ENCODE measurements at regions not wholly inside any gene's neighbourhood (a gene's known extent, or its start where the extent isn't known, plus 50 kb on each side); places are given as distances from the start of the nearest gene placed in this dataset.
"Not testable (repeated sequence)": the region's sequence is repeated elsewhere in the genome, so short reads cannot be mapped to it uniquely, and the experiment has no call there.

DNA sequence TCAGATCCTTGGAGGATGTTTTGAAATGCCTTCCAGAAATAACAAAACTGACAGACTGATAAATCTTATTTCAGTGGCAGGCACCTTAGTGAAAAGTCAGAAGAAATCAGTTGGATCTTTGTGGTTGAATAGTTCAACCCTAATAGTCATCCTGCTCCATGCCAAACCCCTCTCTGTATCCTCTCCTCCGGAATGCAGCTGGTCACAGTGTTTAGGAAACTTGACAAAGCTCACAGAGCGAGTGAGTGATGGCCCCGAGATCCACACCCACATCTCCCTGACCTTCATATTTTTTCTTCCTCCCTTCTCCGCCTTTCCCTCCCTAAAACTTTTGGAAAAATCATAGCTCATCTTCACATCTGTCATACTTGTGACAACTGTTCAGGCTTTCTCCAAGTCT lies 464.8 kb upstream of the CDH4 start:
- DNase-seq: no peak

DNA sequence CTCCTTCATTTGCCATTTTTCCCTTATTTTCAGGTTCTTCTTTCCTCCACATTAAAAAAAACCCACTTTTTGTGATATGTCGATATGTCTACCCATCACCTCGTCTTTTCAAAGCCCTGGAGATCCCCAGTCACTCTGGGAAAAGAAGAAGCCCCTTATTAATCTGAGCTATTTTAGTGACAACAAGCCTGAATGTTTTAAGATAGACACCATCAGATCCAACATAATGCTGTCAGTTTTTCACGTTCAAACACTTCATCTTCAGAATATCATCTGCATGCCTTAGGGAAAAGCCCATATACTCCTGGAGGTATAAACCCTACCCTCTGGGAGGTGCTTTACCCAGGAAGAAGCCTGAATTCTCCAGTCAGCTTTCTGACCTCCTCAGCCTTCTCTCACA lies 464.0 kb upstream of the CDH4 start:
- no peak for DNase-seq

DNA sequence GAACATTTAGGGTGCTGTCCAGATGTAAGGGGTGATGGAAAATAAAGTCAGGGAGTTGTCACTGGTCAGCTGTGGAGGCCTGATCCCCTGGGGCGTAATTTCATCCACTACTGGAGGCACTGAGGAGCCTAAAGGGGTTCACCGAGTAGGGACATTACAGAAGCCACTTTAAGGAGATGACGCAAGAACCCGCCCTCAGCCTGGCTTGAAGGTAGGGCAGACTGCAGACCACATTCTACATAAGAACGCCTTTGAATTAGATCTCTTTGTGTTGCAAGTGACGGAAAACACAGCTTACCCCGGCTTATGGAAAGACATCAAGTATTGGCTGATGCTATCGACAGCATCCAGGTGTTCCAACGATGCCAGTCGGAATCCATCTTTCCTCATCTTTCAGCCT lies 462.7 kb upstream of the CDH4 start:
- no peak for DNase-seq

DNA sequence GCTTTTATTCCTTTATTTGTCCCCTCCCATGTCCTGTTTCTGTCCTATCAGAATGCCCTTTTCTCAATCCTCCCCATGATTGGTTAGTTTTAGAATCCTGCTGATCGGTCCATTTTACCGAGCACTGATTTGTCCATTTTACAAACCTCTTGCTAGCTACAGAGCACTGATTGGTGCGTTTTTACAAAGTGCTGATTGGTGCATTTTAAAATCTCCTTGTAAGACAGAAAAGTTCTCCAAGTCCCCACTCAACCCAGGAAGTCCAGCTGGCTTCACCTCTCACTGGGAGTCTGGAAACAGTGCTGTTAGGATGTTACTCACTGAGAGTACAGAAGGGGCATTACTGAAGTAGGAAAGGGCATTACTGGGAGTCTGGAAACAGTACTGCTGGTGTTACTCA lies 461.7 kb upstream of the CDH4 start:
- not testable (repeated sequence) for DNase-seq

DNA sequence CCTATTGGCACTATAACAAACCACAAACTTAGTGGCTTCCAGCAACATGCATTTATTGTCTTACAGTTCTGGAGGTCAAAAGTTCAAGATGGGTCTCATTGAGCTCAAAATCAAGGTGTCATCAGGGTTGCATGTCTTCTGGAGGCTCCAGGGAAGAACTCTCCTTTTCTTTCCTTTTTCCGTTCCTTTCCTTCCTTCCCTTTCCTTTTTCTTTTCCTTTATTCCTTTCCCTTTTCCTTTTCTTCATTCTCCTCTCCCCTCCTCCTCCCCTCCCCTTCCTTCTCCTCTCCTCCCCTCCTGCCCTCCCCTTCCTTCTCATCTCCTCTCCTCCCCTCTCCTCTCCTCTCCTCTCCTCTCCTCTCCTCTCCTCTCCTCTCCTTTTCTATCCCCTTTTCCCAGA lies 460.2 kb upstream of the CDH4 start:
- DNase-seq: no peak

DNA sequence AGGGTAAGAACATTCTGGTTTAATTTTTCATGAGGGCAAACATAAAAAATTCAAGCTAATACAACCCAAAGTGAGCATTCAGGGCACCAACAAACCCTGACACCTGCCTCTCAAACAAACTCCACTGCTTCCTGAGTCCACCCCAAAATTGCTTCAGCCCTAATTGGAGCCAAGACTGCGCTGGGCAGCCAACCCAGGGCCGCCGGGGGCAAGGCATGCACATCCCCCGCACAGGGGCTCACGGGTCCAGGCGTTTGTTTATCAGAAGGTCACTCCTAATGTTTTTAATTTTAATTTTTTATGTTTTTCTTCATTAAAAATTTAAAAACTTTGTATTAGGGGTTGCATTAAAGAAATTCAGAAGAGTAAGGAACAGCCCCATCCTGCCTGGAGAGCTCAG lies 459.1 kb upstream of the CDH4 start:
- no peak for DNase-seq

DNA sequence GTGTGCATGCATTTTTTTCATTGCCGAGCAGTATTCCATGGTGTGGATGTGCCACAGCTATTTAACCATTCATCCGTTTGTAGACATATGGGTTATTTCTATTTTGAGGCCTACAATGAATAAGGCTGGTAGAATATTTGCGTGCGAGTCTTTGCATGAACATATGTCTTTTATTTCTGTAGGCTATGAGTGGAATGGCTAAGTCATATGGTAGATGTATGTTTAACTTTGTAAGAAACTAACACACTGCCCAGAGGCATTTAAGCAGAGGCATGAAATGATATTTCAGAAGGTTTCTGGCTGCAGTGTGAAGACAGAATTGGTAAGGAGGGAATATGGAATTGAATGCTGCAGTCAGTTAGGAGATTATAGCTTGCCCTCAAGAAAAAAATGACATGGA lies 457.4 kb upstream of the CDH4 start:
- no peak for DNase-seq

DNA sequence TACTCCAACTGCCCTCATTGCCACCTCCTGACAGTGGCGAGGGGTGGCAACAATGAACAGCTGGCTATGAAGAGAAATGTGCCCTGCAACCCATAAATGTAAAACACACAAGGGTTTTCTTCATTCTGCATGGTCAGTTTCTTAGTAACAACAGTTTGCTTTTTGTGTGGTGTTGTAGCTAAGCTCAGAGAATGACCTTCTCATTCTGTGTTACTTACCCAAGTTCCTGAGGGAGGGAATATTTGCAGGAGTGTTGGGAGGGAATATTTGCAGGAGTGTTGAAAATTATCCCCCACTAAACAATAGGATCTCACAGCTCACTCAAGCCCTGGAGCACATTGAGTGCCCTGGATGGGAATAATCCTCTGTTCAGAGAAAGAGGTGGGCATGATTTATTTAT lies 456.4 kb upstream of the CDH4 start:
- DNase-seq: no peak

DNA sequence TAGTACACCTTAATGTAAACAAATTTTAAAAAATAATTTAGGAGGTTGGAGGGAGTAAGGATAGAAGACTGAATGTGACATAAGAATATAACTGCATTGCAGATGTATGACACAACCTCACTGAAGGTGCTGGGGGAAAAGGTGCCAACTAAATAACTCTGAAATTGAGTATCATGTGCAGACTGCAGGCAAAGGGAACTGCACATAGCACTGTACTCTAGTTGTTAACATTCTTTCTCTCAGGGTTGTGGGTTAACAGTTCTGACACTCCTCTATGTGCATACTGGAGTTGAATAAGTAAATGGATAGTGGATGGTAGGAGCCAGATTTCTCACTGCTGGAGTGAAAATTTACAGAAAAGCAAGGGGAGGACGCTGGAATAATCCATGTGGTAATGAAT lies 451.9 kb upstream of the CDH4 start:
- no peak for DNase-seq

DNA sequence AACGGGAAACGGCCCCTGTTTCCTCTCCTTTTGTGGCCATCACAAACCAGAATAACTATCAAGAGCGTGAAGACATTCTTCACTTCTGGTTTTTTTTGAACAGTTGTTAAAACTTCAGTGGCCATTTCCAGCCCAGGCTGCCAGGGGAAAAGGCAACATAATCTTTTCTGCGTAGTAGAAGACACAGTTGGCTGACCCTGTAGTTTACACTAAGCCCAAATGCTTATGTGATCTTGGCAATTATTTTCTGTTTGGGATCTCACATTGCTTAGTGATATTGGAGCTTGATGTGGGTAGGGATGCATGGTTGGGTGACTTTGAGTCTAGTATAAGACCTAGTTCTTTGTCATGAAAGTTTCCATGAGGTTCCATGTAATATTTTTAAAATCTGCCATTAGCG lies 449.4 kb upstream of the CDH4 start:
- no peak for DNase-seq

DNA sequence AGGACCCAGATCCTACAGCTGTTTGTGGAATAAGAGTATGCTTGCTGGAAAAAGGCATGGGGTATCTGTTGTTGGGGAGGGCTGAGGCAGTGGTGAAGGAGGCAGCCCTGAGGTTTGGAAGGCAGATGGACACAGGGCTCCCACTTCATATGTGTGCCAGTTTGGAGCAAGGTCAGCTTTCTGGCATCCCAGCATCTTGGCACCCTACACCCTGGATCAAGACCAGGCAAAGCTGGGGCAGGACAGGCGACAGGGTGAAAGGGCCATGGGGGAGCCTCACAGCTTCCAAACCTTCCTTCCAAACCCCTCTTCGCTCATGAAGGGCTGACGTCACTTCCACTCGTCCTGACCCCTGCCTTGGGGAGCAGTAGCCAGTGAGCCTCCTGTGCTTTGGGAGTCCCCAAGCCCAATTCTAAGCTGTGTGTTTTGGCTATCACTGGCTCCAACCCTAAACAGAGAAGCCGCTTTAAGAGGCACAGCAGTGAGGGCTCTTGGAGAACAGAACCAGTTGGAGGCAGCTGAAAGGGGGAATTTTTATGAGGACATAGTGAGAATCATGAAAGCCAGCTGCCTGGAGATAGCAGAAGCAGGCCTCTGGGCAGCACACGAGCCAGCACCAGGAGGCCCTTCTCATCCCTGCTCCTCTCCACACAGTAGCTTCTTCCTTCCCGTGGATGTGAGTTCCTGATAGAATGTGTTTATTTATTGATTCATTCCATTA lies 448.6 kb upstream of the CDH4 start:
- DNase-seq: no peak

DNA sequence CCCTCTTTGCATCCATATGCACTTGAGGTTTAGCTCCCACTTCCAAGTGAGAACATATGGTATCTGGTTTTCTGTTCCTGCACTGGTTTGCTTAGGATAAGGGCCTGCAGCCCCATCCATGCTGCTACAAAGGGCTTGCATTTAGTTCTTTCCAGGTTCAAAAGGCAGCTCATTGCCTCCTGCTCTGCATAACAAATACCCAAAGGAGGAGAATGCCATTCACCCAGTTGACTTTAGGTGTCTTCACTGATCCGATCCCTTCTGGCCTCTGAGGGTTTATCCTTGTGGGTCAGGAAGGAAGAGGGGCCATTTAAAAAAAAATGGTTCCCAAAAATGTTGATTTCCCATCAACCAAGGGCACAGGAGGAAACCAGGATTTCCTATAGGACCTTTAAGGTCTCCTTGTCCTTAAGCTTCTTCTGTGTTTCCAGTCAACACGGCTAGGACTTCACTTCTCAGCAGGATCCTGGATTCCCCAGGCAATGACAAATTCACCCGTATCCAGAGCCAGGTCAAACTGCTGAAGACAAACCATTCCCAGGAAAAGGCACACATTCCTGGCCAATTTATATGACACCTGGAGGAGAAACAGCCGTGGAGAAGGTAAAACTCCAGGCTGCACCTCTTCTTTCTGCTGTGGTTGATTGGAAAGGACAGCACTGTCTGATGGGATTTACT lies 447.7 kb upstream of the CDH4 start:
- no peak for DNase-seq

DNA sequence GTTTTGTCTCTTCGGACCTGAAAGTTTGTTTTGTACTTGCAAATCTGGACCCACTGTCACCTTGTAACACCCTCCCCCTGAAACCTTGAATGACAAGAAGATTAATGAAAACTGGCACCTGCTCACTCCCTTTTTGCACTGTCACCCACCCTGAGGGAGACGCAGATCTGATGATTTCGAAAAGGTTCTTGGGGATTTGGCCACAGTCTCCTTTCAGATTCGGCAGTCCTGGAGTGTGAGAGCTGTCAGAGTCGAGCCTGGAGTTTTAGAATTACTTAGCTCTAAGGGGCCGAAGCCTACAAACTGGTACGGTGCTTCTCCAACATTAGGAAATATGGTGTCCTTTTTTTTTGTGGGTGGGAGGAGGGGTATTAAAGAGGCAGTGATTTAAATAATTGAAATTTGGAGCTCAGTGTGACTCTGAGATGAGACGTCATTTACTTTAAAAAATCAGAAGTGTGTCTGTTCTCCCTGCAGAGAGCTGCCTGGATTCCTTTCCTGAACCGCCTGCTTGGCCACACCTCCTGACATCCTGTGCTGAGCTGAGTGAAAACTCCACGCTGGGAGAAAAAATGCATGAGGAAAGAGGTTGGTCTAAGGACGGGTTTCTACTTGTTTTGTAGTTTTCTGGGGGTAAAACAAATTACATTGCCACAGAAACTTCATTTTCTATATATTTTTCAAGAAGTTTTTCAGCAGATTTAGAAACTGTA lies 447.0 kb upstream of the CDH4 start:
- no peak for DNase-seq

DNA sequence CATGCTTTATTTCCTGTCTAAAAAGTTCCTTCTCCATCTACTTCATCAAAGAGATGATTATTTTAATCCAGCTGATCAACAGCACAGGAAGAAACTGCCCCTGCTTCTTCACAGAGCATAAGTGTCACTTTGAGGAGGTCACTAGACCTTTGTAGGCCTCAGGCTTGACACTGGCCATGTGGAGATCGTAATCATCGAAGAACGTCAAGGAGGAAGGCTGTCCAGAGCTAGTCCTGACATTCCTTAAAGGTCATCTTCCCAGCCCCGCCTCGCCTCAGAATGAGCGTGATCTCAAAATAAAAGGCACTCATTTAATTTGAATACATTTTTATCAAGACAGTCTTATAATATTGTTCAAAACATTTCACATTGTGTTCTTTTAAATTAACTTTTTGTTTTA lies 445.7 kb upstream of the CDH4 start:
- no peak for DNase-seq

DNA sequence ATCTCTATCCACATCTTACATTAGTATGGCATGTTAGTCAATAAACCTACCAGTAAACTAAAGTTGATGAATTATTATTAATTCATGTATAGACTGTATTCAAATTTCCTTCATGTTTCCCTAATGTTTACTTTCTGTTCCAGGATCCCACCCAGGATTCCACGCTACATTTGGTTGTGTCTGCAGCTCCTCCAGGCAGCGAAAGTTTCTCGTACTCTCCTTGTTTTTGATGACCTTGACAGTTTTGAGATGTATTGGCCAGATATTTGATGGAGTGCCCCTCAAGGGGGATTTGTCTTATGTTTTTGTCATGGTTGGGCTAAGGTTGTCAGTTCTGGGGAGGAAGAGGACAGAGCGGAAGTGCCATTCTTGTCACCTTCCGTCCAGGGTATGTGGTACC lies 445.2 kb upstream of the CDH4 start:
- DNase-seq: no peak

DNA sequence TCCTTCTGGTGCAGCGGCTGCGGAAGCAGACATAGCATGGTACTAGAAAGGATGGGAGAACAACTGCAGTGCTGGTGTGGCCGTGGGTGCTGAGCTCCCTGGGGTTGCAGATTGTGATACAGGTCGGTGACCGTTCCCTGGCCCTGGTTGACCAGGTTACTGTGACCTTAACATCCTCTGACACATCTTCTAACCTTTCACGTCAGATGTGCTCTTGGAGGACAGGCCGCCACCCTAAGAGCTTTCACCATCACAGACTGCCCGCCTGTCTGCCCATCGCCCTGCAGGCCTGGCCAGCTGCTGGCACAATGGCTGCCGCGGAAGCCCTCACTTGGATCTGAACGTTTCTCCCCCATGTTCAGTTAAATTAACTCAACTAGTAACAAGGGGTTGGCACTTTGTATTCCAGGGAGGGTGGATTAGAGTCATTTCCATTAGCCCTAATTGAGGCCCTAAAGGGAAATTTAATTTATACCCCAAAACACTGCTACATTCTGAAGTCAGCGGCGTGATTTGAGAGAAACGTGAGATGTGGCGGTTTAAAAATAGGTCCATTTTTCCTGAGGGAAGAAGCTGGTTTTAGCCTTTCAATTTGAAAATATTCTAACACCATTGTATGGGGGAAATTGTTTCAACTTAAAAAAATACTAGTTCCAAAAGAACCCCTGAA lies 443.9 kb upstream of the CDH4 start:
- no peak for DNase-seq

DNA sequence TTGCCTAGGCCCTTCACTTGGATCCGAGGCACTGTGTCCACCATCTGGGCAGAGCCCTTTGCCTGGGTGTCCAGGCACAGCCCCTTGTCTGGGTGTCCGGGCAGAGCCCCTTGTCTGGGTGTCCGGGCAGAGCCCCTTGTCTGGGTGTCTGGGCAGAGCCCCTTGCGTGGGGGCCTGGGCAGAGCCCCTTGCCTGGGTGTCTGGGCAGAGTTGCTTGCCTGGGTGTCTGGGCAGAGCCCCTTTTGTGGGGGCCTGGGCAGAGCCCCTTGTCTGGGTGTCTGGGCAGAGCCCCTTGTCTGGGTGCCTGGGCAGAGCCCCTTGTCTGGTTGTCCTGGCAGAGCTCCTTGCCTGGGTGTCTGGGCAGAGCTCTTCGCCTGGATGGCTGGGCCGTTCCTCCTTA lies 443.4 kb upstream of the CDH4 start:
- no peak for DNase-seq

DNA sequence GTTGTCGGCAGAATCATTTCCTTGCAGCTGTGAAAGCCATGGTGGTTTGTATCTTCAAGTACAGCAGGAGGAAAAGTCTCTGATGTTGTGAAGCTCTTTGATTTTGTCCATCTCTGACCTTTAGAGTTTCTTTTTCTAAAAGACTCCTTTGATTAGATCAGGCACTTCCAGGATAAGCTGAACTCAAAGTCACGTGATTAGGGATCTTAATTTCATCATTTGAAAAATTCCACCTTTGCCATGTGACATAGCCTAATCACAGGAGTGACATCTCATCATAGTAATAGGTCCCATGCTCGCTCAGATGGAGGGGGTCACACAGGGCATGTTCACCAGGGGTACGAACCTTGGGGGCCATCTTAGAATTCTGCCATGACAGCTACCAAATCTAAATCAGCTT lies 441.5 kb upstream of the CDH4 start:
- no peak for DNase-seq

DNA sequence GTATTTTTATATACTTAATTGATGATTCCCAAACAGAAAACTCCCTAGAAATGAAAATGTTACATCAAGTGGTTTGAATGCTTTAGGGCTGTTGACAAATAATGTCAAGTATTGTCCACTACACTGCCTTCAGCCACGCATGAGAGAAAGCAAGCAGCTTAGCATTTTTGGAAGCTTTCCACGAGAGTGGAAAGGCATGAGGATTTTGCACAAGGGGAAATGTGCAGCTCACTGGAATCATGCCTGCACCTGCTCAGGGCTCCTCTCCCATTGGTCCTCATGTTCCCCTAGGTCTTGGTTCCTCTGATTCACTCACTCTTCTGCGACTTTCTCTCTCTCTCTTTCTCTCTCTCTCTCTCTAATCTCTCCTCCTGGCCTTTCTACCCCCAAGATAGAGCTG lies 439.5 kb upstream of the CDH4 start:
- DNase-seq: no peak

DNA sequence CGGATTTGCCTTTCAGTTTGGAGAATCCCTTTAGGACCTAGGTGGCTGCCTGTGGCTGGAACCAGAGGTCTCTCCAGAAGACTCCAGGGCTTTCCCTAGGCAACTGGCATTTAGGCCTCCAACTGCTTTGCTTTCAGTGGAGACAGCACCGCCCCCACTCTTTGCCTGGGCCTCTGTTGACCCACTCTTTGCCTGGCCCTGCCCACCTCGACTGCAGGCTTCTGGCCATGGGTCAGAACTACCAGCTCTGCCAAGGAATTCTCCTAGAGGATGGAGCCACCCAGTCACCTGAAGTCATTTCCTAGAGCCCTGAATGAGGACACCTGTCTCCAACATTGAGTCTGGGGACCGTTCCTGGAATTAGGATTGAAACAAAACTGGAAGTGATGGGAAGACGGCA lies 439.0 kb upstream of the CDH4 start:
- no peak for DNase-seq

DNA sequence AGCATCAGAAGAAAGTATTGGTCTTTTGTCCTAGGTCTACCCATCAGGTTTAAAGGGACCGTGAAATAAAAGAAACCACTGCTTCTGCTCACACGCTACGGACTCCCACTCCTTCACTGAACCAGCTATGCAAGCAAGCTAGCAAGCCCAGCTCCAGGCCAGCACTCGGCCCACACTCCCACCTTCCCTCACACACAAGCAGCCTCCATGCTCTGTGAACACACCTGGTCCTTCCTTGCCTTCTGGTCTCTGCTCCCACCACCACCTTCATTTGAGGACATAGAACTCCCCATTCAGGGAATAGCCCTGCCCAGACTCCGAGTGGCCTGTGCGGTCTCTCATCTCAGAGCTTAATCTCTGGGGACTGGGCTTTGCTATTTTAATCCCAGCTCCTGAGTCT lies 436.4 kb upstream of the CDH4 start:
- DNase-seq: no peak

DNA sequence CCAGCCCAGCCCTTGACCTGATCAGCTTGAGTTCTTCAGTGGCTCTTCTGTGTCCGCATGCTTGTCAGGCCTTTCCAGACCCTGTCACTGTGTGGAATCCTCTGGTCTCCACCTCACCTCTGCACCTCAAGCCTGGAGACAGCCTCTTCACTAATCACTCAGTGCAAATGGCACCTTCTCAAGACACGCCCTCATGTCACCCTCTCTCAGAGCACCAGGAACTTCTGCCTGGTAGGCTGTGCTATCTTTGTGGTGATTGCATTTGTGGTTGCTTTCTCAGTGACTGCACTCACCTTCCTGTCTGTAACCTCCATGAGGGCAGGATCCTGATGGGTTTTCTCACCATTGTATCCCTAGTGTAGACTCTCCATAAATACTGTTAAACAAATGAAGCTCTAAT lies 435.2 kb upstream of the CDH4 start:
- DNase-seq: no peak

DNA sequence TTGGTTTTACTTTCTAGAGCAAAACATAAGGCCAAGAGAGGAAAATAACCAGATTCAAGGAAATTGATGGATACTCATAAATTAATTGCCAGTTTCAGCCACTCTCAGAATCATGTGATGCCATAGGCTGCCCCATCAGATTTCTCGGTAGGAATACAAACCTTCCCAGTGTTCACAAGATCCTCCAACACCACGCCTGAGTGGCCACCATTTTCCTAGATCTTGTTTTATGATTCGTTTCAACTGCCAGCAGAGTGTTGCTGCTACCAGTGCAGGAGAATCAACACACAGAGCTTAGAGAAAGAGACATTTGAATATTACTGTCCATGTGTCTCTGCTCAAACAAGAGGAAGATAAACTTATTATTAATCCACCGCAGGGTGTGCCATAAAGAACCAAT lies 434.2 kb upstream of the CDH4 start:
- no peak for DNase-seq

DNA sequence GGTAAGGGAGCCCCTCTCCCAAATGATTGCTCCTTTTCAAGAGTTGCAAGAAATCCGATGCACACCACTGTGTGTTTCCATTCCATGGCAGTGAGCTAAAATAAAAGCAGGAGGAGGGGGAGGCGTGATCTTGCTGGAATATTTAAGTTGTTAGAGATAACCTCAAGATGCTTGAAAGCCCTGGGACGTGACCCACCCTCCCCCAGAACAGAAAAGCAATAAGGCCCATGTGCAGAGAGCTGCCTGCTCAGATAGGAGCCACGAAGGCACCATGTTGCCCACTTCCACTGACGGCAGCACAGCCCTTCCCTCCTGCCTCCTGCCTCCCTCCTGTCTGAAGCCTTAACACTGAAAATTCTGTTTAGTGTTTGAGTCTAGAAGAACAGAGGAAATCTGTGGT lies 432.6 kb upstream of the CDH4 start:
- no peak for DNase-seq
